ENCODE measurements at regions not wholly inside any gene's neighbourhood (a gene's known extent, or its start where the extent isn't known, plus 50 kb on each side); places are given as distances from the start of the nearest gene placed in this dataset.

- H3K27ac Mint-ChIP-seq, result peak overlapping the region in 2 of 3 experiments; percentile 87 to 90; a peak in 4 of 7 replicates
- DNase-seq, result peak; percentile 67
- H2BK5ac ChIP-seq (ENCODE audit: insufficient read length, low read length), result no peak overlapping the region
- no peaks in the 10 kb centered on the region for H3K23me2 ChIP-seq (ENCODE audit: insufficient read length, low read depth, low read length, poor library complexity, severe bottlenecking)
- H3K4me1 Mint-ChIP-seq, result peaks cover 27 to 28% of the 10 kb centered on the region in 2 experiments
- H3K4me2 ChIP-seq (ENCODE audit: insufficient read depth, insufficient read length, low read length), result no peak overlapping the region
- H3K27me3 Mint-ChIP-seq (ENCODE audit: low read depth), result peaks cover 48% of the 10 kb centered on the region
- H2BK15ac ChIP-seq (ENCODE audit: low read depth, low read length), result no peak overlapping the region
- H2BK12ac ChIP-seq (ENCODE audit: insufficient read length, low read depth, low read length), result no peak overlapping the region
- H3K18ac ChIP-seq (ENCODE audit: insufficient read length, low read depth, low read length), result peak overlapping the region; percentile 69
- peaks cover 0 to 7% of the 10 kb centered on the region in 2 experiments; a peak in 2 of 5 replicates for H3K9me3 Mint-ChIP-seq
- no peak overlapping the region for H3K4ac ChIP-seq (ENCODE audit: low read depth, low read length)
- 0 out of 2 replicates have a peak overlapping the region, but pooled peaks have one; percentile 50 for H3K14ac ChIP-seq (ENCODE audit: insufficient read depth, low read length)
- no peak overlapping the region for H3T11ph ChIP-seq (ENCODE audit: low read length)
- no peak overlapping the region for H2AFZ ChIP-seq (ENCODE audit: low read length)
- H3K4me3 Mint-ChIP-seq, result no peak overlapping the region; a peak in 1 of 5 replicates
- H4K8ac ChIP-seq (replicated peaks; ENCODE audit: insufficient read length, low read depth, low read length), result no peak overlapping the region
- no peak overlapping the region for H4K5ac ChIP-seq (ENCODE audit: insufficient read length, low read depth, low read length)
- no peak overlapping the region for H2AK5ac ChIP-seq (ENCODE audit: insufficient read length, low read length)
- H3K27me3 ChIP-seq (ENCODE audit: insufficient read depth, low read length), result no peaks in the 10 kb centered on the region; the same call in 1 of the 2 replicates
- no peak overlapping the region for H3K23ac ChIP-seq (ENCODE audit: insufficient read length, low read depth, low read length)
- TF ChIP-seq, protein P1, sequence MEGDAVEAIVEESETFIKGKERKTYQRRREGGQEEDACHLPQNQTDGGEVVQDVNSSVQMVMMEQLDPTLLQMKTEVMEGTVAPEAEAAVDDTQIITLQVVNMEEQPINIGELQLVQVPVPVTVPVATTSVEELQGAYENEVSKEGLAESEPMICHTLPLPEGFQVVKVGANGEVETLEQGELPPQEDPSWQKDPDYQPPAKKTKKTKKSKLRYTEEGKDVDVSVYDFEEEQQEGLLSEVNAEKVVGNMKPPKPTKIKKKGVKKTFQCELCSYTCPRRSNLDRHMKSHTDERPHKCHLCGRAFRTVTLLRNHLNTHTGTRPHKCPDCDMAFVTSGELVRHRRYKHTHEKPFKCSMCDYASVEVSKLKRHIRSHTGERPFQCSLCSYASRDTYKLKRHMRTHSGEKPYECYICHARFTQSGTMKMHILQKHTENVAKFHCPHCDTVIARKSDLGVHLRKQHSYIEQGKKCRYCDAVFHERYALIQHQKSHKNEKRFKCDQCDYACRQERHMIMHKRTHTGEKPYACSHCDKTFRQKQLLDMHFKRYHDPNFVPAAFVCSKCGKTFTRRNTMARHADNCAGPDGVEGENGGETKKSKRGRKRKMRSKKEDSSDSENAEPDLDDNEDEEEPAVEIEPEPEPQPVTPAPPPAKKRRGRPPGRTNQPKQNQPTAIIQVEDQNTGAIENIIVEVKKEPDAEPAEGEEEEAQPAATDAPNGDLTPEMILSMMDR (conservative IDR thresholded peaks at IDR 0.05), result no peak
- H3K9me3 ChIP-seq (ENCODE audit: control insufficient read depth, low read depth, low read length), result no peaks in the 10 kb centered on the region
- H4K91ac ChIP-seq (ENCODE audit: insufficient read length, low read depth, low read length), result no peak overlapping the region
- H3K4me1 ChIP-seq (ENCODE audit: insufficient read depth, low read length), result peaks cover 4% of the 10 kb centered on the region; the same call in 1 of the 2 replicates
- H2BK120ac ChIP-seq (ENCODE audit: low read depth, low read length, poor library complexity, severe bottlenecking), result no peak overlapping the region
- no peak overlapping the region for H3K27ac ChIP-seq (ENCODE audit: insufficient read length, low read depth, low read length)
- H3K79me1 ChIP-seq (ENCODE audit: insufficient read depth, low read depth, low read length, poor library complexity, severe bottlenecking), result no peaks in the 10 kb centered on the region
- peaks cover 45 to 49% (median 48%) of the 10 kb centered on the region in 3 experiments for H3K36me3 Mint-ChIP-seq (ENCODE audit: insufficient read depth in 1 of 3, low read depth in 3 of 3)
- H4K20me1 ChIP-seq (ENCODE audit: control insufficient read depth, insufficient read depth, insufficient read length), result no peaks in the 10 kb centered on the region
- H3K79me2 ChIP-seq (ENCODE audit: insufficient read depth, low read length), result no peaks in the 10 kb centered on the region
- no peak overlapping the region for H2BK20ac ChIP-seq (ENCODE audit: low read depth, low read length, poor library complexity, severe bottlenecking)
- WGBS (ENCODE audit: extremely low coverage, insufficient read length, low lambda C conversion rate), result no CpG with 5 or more reads among the region's 2 CpGs
- H3K9ac ChIP-seq (ENCODE audit: extremely low read depth, insufficient read length, low read length), result no peak overlapping the region
- no peak overlapping the region for H3K56ac ChIP-seq (ENCODE audit: insufficient read length, low read depth, low read length)
These were observed 72.0 kb downstream of the VPREB1 start for GRCh38 chr22:22316589-22316988.
